Neuronal stem cell (in vitro differentiated cells): ENCODE measurements at regions not wholly inside any gene's neighbourhood (a gene's known extent, or its start where the extent isn't known, plus 50 kb on each side); places are given as distances from the start of the nearest gene placed in this dataset.

Experiments used
- DNase-seq: peaks from one replicate; pipeline ENCODE4 v3.0.0-alpha.2; 2013; ENCODE audit warnings: low spot score
- H2AFZ ChIP-seq: one replicate; pipeline ENCODE4 v1.6.1; 2013; ENCODE audit warnings: mild to moderate bottlenecking, low read length, inconsistent platforms
- H2AK5ac ChIP-seq: 2 replicates; pipeline ENCODE4 v1.6.1; 2013; ENCODE audit warnings: low read depth, mild to moderate bottlenecking, inconsistent platforms, low read length, moderate library complexity, mixed read lengths
- H2BK120ac ChIP-seq: 2 replicates; pipeline ENCODE4 v1.6.1; 2013; ENCODE audit warnings: low read depth, mild to moderate bottlenecking, inconsistent platforms, low read length, moderate library complexity, mixed read lengths
- H2BK12ac ChIP-seq: one replicate; pipeline ENCODE4 v1.6.1; 2013; ENCODE audit warnings: low read length, inconsistent platforms
- H2BK15ac ChIP-seq: 2 replicates; pipeline ENCODE4 v1.6.1; 2013; ENCODE audit warnings: mild to moderate bottlenecking, low read length, inconsistent platforms, mixed read lengths
- H2BK5ac ChIP-seq: one replicate; pipeline ENCODE4 v1.6.1; 2013; ENCODE audit warnings: inconsistent platforms, mild to moderate bottlenecking, low read length, moderate library complexity
- H3K14ac ChIP-seq: one replicate; pipeline ENCODE4 v1.6.1; 2013; ENCODE audit warnings: low read length, inconsistent platforms
- H3K18ac ChIP-seq: 2 replicates; pipeline ENCODE4 v1.6.1; 2013; ENCODE audit warnings: low read length, inconsistent platforms
- H3K23ac ChIP-seq: 2 replicates; pipeline ENCODE4 v1.6.1; 2013; ENCODE audit warnings: low read depth, mild to moderate bottlenecking, mixed read lengths, low read length, inconsistent platforms; ENCODE audit not compliant: poor library complexity
- H3K27ac ChIP-seq: replicated peaks from 3 replicates; pipeline ENCODE4 v1.5.1; 2013; ENCODE audit warnings: low read length, inconsistent platforms
- H3K27me3 ChIP-seq, 3 experiments: 2 replicates each; pipeline ENCODE4 v1.6.1; 2013; ENCODE audit warnings: low read length in 3 of 3, mild to moderate bottlenecking in 2 of 3, inconsistent platforms in 1 of 3, low read depth in 1 of 3, mixed read lengths in 1 of 3, moderate library complexity in 1 of 3; ENCODE audit not compliant: control insufficient read depth in 3 of 3, insufficient read depth in 3 of 3
- H3K36me3 ChIP-seq, 2 donors: replicated peaks in 1 of 2; 2 replicates each; pipeline ENCODE4 v1.6.1; 2013; ENCODE audit warnings: low read length in 2 of 2; ENCODE audit not compliant: control insufficient read depth in 2 of 2, insufficient read depth in 2 of 2
- H3K4ac ChIP-seq: 2 replicates; pipeline ENCODE4 v1.6.1; 2013; ENCODE audit warnings: inconsistent platforms, mild to moderate bottlenecking, low read length, moderate library complexity
- H3K4me1 ChIP-seq, 2 donors: 1 replicate in 1 of 2; 2 replicates in 1 of 2; pipeline ENCODE4 v1.6.1; 2013; ENCODE audit warnings: low read length in 2 of 2, low read depth in 1 of 2; ENCODE audit not compliant: control insufficient read depth in 2 of 2, insufficient read depth in 1 of 2
- H3K4me2 ChIP-seq: one replicate; pipeline ENCODE4 v1.6.1; 2013; ENCODE audit warnings: mild to moderate bottlenecking, low read length, inconsistent platforms; ENCODE audit not compliant: insufficient read depth, poor library complexity, severe bottlenecking
- H3K4me3 ChIP-seq, 2 donors: 2 replicates each; pipeline ENCODE4 v1.5.1; 2013; ENCODE audit warnings: low read length in 2 of 2, mild to moderate bottlenecking in 2 of 2, inconsistent platforms in 1 of 2, moderate library complexity in 1 of 2
- H3K79me1 ChIP-seq: one replicate; pipeline ENCODE4 v1.6.1; 2013; ENCODE audit warnings: low read depth, mild to moderate bottlenecking, inconsistent platforms, low read length, moderate library complexity
- H3K9ac ChIP-seq: one replicate; pipeline ENCODE4 v1.6.1; 2013; ENCODE audit warnings: mild to moderate bottlenecking, low read depth, low read length, inconsistent platforms; ENCODE audit not compliant: poor library complexity
- H3K9me3 ChIP-seq, 2 donors: replicated peaks in 1 of 2; 2 replicates each; pipeline versions ENCODE3 to v1.6.1; 2013; ENCODE audit warnings: low read length in 2 of 2, mild to moderate bottlenecking in 2 of 2, inconsistent platforms in 1 of 2, low read depth in 1 of 2, mixed read lengths in 1 of 2, moderate library complexity in 1 of 2; ENCODE audit not compliant: control insufficient read depth in 2 of 2, insufficient read depth in 1 of 2
- H4K8ac ChIP-seq: one replicate; pipeline ENCODE4 v1.6.1; 2013; ENCODE audit warnings: low read depth, mild to moderate bottlenecking, inconsistent platforms, low read length, moderate library complexity
- H4K91ac ChIP-seq: one replicate; pipeline ENCODE4 v1.6.1; 2013; ENCODE audit warnings: low read length, low read depth, mild to moderate bottlenecking, inconsistent platforms; ENCODE audit not compliant: poor library complexity
- WGBS, 2 donors: extraction: QIAGEN DNeasy Blood & Tissue Kit; methylation state at CpG; one replicate each; pipeline ENCODE4 v1.1.7; 2013; ENCODE audit warnings: missing lambda C conversion rate in 2 of 2, mixed read lengths in 1 of 2; ENCODE audit not compliant: insufficient read length in 2 of 2, insufficient replicate concordance in 1 of 2; ENCODE audit errors: extremely low coverage in 2 of 2; 5-methylcytosine and 5-hydroxymethylcytosine counted together

- Histone ChIP-seq H2BK15ac (no peak overlapping the region), H3K18ac (no peak overlapping the region), H3K4me2 (no peak overlapping the region), H3K4me1 (no peaks in the 10 kb centered on the region), H3K4ac (no peak overlapping the region), H2BK12ac (no peak overlapping the region), H2BK5ac (no peak overlapping the region), H3K79me1 (no peaks in the 10 kb centered on the region), H4K91ac (no peak overlapping the region), H3K9me3 (no peaks in the 10 kb centered on the region), H3K9ac (no peak overlapping the region), H3K14ac (no peak overlapping the region), H3K23ac (no peak overlapping the region), H3K36me3 (no peaks in the 10 kb centered on the region), H3K27me3 (no peaks in the 10 kb centered on the region), H3K27ac (no peak overlapping the region), H4K8ac (no peak overlapping the region), H2AFZ (no peak overlapping the region), H3K4me3 (no peak overlapping the region), H2BK120ac (no peak overlapping the region), H2AK5ac (no peak overlapping the region)
- DNase-seq, result no peak
- WGBS, 2 donors, result no CpG with 5 or more reads among the region's 4 CpGs
Measured at GRCh38 chr13:73336773-73337172, 278.0 kb downstream of the KLF5 start.

GRCh38 chr13:73335944-73336343 lies 277.1 kb downstream of the KLF5 start:
- H2BK12ac ChIP-seq, result no peak overlapping the region
- H3K9ac ChIP-seq, result no peak overlapping the region
- H2BK120ac ChIP-seq, result no peak overlapping the region
- no peaks in the 10 kb centered on the region for H3K79me1 ChIP-seq
- H2AFZ ChIP-seq, result no peak overlapping the region
- no peak overlapping the region for H4K91ac ChIP-seq
- H2AK5ac ChIP-seq, result no peak overlapping the region
- no peak overlapping the region for H3K18ac ChIP-seq
- no peaks in the 10 kb centered on the region for H3K27me3 ChIP-seq
- no peaks in the 10 kb centered on the region for H3K36me3 ChIP-seq
- H4K8ac ChIP-seq, result no peak overlapping the region
- H3K4me1 ChIP-seq, result no peaks in the 10 kb centered on the region
- H3K9me3 ChIP-seq, result no peaks in the 10 kb centered on the region
- no peak overlapping the region for H2BK5ac ChIP-seq
- WGBS, 2 donors, result no CpG with 5 or more reads among the region's 7 CpGs
- H3K23ac ChIP-seq, result no peak overlapping the region
- no peak overlapping the region for H3K27ac ChIP-seq
- no peak overlapping the region for H3K4ac ChIP-seq
- H3K4me2 ChIP-seq, result no peak overlapping the region
- H3K4me3 ChIP-seq, result no peak overlapping the region
- H2BK15ac ChIP-seq, result no peak overlapping the region
- no peak overlapping the region for H3K14ac ChIP-seq
- no peak for DNase-seq

GRCh38 chr13:73335210-73335609 lies 276.4 kb downstream of the KLF5 start:
- H3K79me1 ChIP-seq, result no peaks in the 10 kb centered on the region
- no peak overlapping the region for H4K8ac ChIP-seq
- H2BK12ac ChIP-seq, result no peak overlapping the region
- no peak overlapping the region for H2AFZ ChIP-seq
- H2BK5ac ChIP-seq, result no peak overlapping the region
- H3K9ac ChIP-seq, result no peak overlapping the region
- no peaks in the 10 kb centered on the region for H3K27me3 ChIP-seq
- H3K27ac ChIP-seq, result no peak overlapping the region
- no CpG with 5 or more reads among the region's 5 CpGs for WGBS, 2 donors
- no peak overlapping the region for H2BK120ac ChIP-seq
- no peak overlapping the region for H3K4me3 ChIP-seq
- H4K91ac ChIP-seq, result no peak overlapping the region
- no peak overlapping the region for H2BK15ac ChIP-seq
- no peak overlapping the region for H3K4me2 ChIP-seq
- no peak overlapping the region for H3K23ac ChIP-seq
- H3K4ac ChIP-seq, result no peak overlapping the region
- no peaks in the 10 kb centered on the region for H3K4me1 ChIP-seq
- no peak overlapping the region for H3K14ac ChIP-seq
- H3K18ac ChIP-seq, result no peak overlapping the region
- no peak overlapping the region for H2AK5ac ChIP-seq
- H3K9me3 ChIP-seq, result no peaks in the 10 kb centered on the region
- no peaks in the 10 kb centered on the region for H3K36me3 ChIP-seq
- DNase-seq, result no peak

GRCh38 chr13:73334445-73334844 lies 275.6 kb downstream of the KLF5 start:
- H3K14ac ChIP-seq, result no peak overlapping the region
- no peak overlapping the region for H2AFZ ChIP-seq
- DNase-seq, result no peak
- H3K9me3 ChIP-seq, result no peaks in the 10 kb centered on the region
- no peak overlapping the region for H2BK12ac ChIP-seq
- no peak overlapping the region for H4K91ac ChIP-seq
- no peak overlapping the region for H2BK15ac ChIP-seq
- no peaks in the 10 kb centered on the region for H3K36me3 ChIP-seq
- no peak overlapping the region for H2BK5ac ChIP-seq
- H3K4me1 ChIP-seq, result no peaks in the 10 kb centered on the region
- no peak overlapping the region for H3K4me2 ChIP-seq
- no peak overlapping the region for H3K18ac ChIP-seq
- H4K8ac ChIP-seq, result no peak overlapping the region
- no peak overlapping the region for H3K4me3 ChIP-seq
- no peak overlapping the region for H3K4ac ChIP-seq
- H3K23ac ChIP-seq, result no peak overlapping the region
- H3K27me3 ChIP-seq, result no peaks in the 10 kb centered on the region
- H3K9ac ChIP-seq, result no peak overlapping the region
- no peaks in the 10 kb centered on the region for H3K79me1 ChIP-seq
- H3K27ac ChIP-seq, result no peak overlapping the region
- H2AK5ac ChIP-seq, result no peak overlapping the region
- H2BK120ac ChIP-seq, result no peak overlapping the region
- WGBS, 2 donors, result no CpG with 5 or more reads among the region's 4 CpGs
